ES-I3 (cell line): ENCODE measurements at regions not wholly inside any gene's neighbourhood (a gene's known extent, or its start where the extent isn't known, plus 50 kb on each side); places are given as distances from the start of the nearest gene placed in this dataset.

ENCODE experiments used
- H3K36me3 ChIP-seq: 2 replicates; pipeline ENCODE4 v1.6.1; 2013; ENCODE audit warnings: mild to moderate bottlenecking, low read length, control low read depth, moderate library complexity; ENCODE audit not compliant: insufficient read depth
- H3K4me1 ChIP-seq: 2 replicates; pipeline ENCODE4 v1.6.1; 2013; ENCODE audit warnings: mild to moderate bottlenecking, control low read depth, low read length; ENCODE audit not compliant: insufficient read depth
- H3K9ac ChIP-seq: 2 replicates; pipeline ENCODE4 v1.6.1; 2013; ENCODE audit warnings: low read depth, mild to moderate bottlenecking, low read length, moderate library complexity
- H3K9me3 ChIP-seq: 2 replicates; pipeline ENCODE4 v1.6.1; 2013; ENCODE audit warnings: mild to moderate bottlenecking, low read length, moderate library complexity; ENCODE audit not compliant: control insufficient read depth, insufficient read depth

- Histone ChIP-seq H3K9me3 (no peaks in the 10 kb centered on the region; the same call in 1 of the 2 replicates), H3K4me1 (peaks cover 12% of the 10 kb centered on the region), H3K36me3 (no peaks in the 10 kb centered on the region), H3K9ac (no peak overlapping the region)
These were observed 154.4 kb downstream of the DDX1 start for GRCh38 chr2:15745907-15746702.

DNA sequence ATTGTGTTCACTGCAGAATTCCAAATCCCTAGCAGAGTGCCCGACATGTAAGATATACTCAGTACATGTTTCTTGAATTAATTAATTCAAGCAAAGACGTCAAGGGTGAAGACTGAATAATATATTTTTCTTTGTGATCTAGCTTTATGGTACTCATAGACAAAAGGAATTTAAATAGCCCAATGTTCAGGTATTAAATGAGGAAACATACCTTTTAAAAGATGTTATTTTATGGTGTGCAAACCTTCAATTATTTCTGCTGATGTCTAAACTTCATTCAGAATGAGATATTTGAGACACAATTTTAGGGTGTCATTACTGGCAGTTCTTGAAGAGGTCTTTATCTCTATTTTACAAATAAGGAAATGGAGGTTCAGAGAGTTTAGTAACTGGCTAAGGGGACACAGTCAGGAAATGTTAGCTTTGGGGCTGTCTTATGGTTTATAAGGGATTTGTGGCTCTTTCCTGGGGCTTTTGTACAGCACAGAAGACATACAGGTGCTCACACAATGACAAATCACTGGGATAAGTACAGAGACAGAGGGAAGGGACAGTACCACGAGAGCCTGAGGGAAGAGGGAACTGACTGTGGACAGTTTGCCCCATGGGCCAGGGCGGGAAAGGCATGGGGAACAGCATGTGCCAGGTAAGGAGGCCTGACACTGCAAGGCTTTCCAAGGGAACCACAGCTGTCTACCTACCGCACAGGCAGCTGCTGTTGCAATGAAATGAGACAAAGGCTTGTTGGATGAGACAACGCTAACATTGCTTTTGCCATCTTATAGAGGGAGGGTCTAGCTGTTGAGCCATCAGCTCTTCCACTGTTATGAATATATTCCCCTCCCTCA, 155.3 kb downstream of the DDX1 start:
- Histone ChIP-seq H3K9ac (no peak overlapping the region), H3K4me1 (peaks cover 12% of the 10 kb centered on the region), H3K9me3 (no peaks in the 10 kb centered on the region; the same call in 1 of the 2 replicates), H3K36me3 (no peaks in the 10 kb centered on the region)

DNA sequence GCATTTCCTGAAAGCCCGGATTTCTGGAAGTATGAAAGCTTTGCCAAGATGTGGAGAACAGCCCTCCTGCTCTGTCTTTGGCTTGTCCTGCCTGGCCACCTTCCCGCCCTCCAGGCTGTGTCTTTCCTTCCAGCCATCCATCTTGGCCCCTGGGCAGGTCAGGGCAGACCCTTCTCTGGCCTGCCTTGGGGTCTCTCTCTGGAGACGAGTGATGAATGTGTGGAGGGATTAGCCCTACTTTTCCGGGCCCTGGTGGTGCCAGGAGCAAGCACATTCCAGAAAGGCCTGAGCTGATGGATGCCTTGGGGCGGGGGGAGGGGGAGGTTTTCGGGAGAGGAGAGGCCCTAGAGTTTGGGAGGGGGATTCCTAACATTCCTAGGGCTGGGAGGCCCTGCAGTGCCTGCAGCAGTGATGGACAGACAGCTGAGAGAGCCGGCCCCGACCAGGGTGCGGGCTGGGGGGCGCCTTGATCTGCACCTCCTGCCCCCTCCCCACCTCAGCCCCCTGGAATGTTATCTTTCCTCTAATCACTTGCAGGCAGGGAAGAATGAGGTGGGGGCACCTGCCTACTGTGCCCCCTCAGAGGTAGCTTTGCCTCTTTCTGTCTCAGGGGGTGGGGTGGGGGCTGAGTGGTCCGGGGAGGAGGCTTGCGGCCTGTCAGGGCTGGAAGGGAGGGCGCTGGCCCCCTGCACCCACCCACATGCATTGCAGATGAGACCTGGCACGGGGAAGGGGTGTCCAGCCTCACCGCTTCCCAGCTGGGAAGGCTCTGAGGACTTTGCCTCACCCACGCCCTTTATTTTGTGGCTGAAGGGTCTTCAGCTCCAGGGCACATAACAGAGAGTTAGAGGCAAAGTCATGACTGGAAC, 156.2 kb downstream of the DDX1 start:
- no peak overlapping the region for H3K9ac ChIP-seq
- no peaks in the 10 kb centered on the region for H3K9me3 ChIP-seq
- H3K4me1 ChIP-seq, result peaks cover 12% of the 10 kb centered on the region
- no peaks in the 10 kb centered on the region for H3K36me3 ChIP-seq

DNA sequence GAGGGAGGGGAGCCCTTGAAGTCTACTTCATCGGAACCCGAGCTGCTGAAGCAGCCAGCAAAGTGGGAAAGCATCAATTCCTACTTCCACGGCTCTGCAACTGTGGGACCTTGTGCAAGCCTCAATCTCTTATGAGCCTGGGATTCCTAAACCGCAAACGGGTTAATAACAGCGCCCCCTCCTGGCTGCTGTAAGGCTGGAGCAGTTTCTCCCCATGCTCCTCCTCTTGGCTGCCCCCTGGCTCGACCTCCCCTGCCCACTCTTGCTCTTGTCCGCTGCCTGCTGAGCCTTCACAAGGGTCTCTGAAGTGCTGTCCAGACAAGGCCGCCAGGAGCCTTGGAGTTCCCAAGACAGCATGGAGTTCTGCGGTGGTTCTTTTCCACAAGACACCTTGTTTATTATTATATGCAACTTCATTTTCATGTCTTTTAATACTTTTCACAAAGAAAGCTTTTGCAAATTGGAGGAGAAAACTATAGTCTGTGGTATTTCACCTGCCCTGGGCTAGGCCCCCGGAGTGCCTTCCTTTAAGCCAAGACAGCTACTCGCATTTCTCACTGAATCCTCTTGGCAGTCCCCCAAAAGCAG, 157.2 kb downstream of the DDX1 start:
- H3K4me1 ChIP-seq, result peaks cover 12% of the 10 kb centered on the region
- no peaks in the 10 kb centered on the region for H3K9me3 ChIP-seq
- H3K9ac ChIP-seq, result no peak overlapping the region
- no peaks in the 10 kb centered on the region for H3K36me3 ChIP-seq

DNA sequence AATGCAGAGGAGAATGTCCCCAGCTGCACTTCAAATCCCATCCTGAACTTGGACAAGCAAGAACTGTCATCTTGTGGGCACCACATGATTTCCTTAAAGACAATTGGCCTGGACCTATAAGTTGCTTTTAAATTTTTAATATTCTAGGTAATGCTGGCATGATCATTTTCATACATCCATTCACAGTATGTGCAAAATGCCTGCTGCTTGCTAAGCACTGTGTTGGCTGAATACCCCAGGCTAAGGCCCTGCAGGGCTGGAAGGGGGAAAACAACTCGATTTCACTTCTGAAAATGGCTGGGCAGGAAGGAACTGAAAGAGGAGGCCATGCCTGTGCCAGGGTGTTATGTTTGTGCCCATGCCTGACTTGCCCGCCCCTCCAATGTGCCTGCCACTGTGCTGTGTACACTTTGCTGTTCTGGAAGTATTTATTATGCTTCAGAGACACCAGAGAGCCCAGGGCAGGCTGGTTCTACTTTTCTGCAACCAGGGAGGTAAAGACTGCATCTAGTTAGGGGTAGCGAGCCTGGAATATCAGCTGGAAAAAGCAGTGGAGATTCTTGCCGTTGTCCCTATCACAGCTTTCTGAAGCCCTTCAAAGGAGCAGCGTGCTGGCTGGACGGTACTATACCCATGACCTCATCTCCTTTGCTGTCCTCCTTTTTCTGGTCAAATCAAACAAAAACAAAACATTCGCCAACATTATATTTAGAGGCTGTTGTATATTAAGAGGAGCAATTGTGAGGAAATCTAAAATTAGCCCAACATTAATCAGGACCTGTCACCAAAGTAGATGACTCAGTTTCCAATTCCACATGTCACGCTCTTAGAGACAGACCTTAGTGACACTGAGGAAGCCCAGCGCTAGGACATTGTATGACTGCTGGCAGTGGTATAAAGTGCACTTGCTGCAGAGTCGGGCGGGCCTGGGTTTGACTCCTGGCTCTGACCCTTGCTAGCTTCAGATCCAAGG, 158.1 kb downstream of the DDX1 start:
- H3K36me3 ChIP-seq, result no peaks in the 10 kb centered on the region
- H3K9ac ChIP-seq, result no peak overlapping the region
- H3K9me3 ChIP-seq, result no peaks in the 10 kb centered on the region
- peaks cover 12% of the 10 kb centered on the region for H3K4me1 ChIP-seq

DNA sequence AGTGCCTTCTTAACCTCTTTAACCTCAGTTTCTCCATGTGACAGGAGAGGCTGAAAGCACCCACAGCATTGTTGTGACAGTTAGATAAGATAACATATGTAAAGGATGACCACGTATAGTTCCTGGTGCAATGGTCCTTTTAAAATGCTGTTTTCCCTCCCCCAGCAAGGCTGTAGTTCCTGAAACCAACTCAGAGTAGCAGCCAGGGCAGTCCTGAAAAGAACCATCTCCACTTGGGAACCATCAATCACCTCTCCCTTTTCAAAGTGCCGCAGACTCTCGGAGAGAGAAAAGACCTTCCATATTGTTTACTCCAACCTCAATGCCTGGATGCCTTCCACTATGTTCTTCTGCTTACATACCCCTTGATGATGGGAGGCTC, 158.8 kb downstream of the DDX1 start:
- Histone ChIP-seq H3K9me3 (no peaks in the 10 kb centered on the region), H3K9ac (no peak overlapping the region), H3K4me1 (peaks cover 12% of the 10 kb centered on the region)

GRCh38 chr2:15750822-15751329, 159.2 kb downstream of the DDX1 start:
- Histone ChIP-seq H3K36me3 (no peaks in the 10 kb centered on the region), H3K9ac (no peak overlapping the region), H3K9me3 (no peaks in the 10 kb centered on the region), H3K4me1 (peaks cover 12% of the 10 kb centered on the region)

More for the DNA sequence above, 158.8 kb downstream of the DDX1 start:
- no peaks in the 10 kb centered on the region for H3K36me3 ChIP-seq

DNA sequence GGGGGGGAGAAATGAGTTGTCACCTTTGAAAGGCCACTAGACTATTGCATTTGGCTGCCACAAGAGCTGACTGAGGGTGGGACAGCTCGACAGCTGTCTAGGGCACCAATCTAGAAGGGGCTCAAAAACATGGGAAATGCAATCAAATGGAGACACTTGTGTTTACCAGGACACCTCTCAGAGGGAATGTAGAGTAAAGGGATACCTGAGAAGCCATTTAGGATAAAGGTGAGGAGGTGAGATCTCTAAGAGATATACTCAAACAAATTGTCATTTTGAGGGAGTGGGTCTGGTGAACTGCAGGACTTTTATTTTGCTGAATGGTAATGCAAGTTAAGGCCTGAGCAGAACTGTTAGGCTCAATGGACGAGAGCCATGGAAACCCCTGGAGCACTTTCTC, 159.8 kb downstream of the DDX1 start:
- Histone ChIP-seq H3K36me3 (no peaks in the 10 kb centered on the region), H3K9ac (no peak overlapping the region), H3K9me3 (no peaks in the 10 kb centered on the region), H3K4me1 (peaks cover 12% of the 10 kb centered on the region)

GRCh38 chr2:15752552-15753232, 161.0 kb downstream of the DDX1 start:
- Histone ChIP-seq H3K4me1 (peaks cover 6% of the 10 kb centered on the region; the same call in 1 of the 2 replicates), H3K9ac (no peak overlapping the region), H3K9me3 (no peaks in the 10 kb centered on the region), H3K36me3 (no peaks in the 10 kb centered on the region)

GRCh38 chr2:15753233-15753798, 161.6 kb downstream of the DDX1 start:
- Histone ChIP-seq H3K36me3 (no peaks in the 10 kb centered on the region), H3K4me1 (peaks cover 4% of the 10 kb centered on the region; the same call in 1 of the 2 replicates), H3K9me3 (no peaks in the 10 kb centered on the region), H3K9ac (no peak overlapping the region)

GRCh38 chr2:15753811-15754702, 162.4 kb downstream of the DDX1 start:
- H3K9me3 ChIP-seq, result no peaks in the 10 kb centered on the region
- H3K4me1 ChIP-seq, result no peaks in the 10 kb centered on the region
- no peak overlapping the region for H3K9ac ChIP-seq
- no peaks in the 10 kb centered on the region for H3K36me3 ChIP-seq
